ENCODE measurements at regions not wholly inside any gene's neighbourhood (a gene's known extent, or its start where the extent isn't known, plus 50 kb on each side); places are given as distances from the start of the nearest gene placed in this dataset.
"Not testable (repeated sequence)": the region's sequence is repeated elsewhere in the genome, so short reads cannot be mapped to it uniquely, and the experiment has no call there.

- Histone ChIP-seq H3K4me1 (ENCODE audit: low read length) (no peaks in the 10 kb centered on the region), H3K9ac (ENCODE audit: low read length) (no peak overlapping the region), H3K9me3 (ENCODE audit: insufficient read depth, low read length) (no peaks in the 10 kb centered on the region), H3K27ac (ENCODE audit: low read length) (no peak overlapping the region), H4K20me1 (ENCODE audit: insufficient read depth, low read length) (no peaks in the 10 kb centered on the region), H3K4me3 (ENCODE audit: low read length) (no peak overlapping the region), H2AFZ (ENCODE audit: low read depth, low read length) (no peak overlapping the region), H3K79me2 (ENCODE audit: low read length) (no peaks in the 10 kb centered on the region), H3K36me3 (replicated peaks; ENCODE audit: low read depth, low read length) (no peaks in the 10 kb centered on the region), H3K27me3 (ENCODE audit: low read depth, low read length) (no peaks in the 10 kb centered on the region), H3K4me2 (ENCODE audit: low read length) (no peak overlapping the region)
- TF ChIP-seq EZH2phosphoT487 (IDR thresholded peaks at IDR 0.05; ENCODE audit: low read depth) (no peak), CTCF (IDR thresholded peaks at IDR 0.05; ENCODE audit: low read depth, low read length) (no peak)
These were observed 102.7 kb upstream of the STARD4 start for GRCh38 chr5:111615054-111615453.

DNA sequence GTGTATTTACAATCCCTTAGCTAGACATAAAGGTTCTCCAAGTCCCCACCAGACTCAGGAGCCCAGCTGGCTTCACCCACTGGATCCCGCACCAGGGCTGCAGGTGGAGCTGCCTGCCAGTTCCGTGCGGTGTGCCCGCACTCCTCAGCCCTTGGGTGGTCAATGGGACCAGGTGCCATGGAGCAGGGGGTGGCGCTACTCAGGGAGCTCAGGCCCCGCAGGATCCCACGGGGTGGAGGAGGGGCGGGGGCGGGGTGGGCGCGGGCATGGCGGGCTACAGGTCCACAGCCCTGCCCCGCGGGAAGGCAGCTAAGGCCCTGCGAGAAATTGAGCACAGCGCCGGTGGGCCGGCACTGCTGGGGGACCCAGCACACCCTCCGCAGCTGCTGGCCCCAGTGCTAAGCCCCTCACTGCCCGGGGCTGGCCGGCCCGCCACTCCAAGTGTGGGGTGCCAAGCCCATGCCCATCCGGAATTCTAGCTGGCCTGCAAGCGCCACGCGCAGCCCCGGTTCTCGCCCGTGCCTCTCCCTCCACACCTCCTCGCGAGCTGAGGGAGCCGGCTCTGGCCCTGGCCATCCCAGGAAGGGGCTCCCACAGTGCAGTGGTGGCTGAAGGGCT lies 99.8 kb upstream of the STARD4 start:
- not testable (repeated sequence) for H3K27me3 ChIP-seq (ENCODE audit: low read depth, low read length); H3K4me1 ChIP-seq (ENCODE audit: low read length); H4K20me1 ChIP-seq (ENCODE audit: insufficient read depth, low read length); H3K4me3 ChIP-seq (ENCODE audit: low read length); H2AFZ ChIP-seq (ENCODE audit: low read depth, low read length); H3K27ac ChIP-seq (ENCODE audit: low read length); H3K79me2 ChIP-seq (ENCODE audit: low read length); H3K4me2 ChIP-seq (ENCODE audit: low read length); H3K9me3 ChIP-seq (ENCODE audit: insufficient read depth, low read length); H3K9ac ChIP-seq (ENCODE audit: low read length); H3K36me3 ChIP-seq (replicated peaks; ENCODE audit: low read depth, low read length)

DNA sequence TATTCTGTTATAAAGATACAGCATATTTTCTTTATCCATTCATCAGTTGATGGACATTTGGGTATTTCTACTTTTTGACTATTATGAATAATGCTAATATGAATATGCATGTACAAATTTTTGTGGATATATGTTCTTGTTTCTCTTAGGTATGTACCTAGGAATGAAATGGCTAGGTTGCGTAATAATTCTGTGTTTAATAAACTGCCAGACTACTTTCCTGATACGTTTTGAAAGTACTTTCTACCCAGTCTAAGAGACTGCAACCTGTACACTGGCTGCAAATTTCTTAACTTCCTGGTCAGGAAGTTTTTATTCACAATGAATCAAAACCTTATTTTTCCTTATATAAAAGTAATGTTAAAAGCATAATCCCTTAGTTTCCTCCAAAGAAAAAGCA lies 93.9 kb upstream of the STARD4 start:
- no peaks in the 10 kb centered on the region for H3K36me3 ChIP-seq (replicated peaks; ENCODE audit: low read depth, low read length)
- H4K20me1 ChIP-seq (ENCODE audit: insufficient read depth, low read length): no peaks in the 10 kb centered on the region
- TF ChIP-seq CTCF (IDR thresholded peaks at IDR 0.05; ENCODE audit: low read depth, low read length) (no peak), EZH2phosphoT487 (IDR thresholded peaks at IDR 0.05; ENCODE audit: low read depth) (no peak)
- H3K9me3 ChIP-seq (ENCODE audit: insufficient read depth, low read length): no peaks in the 10 kb centered on the region
- H3K4me2 ChIP-seq (ENCODE audit: low read length): no peak overlapping the region
- no peaks in the 10 kb centered on the region for H3K79me2 ChIP-seq (ENCODE audit: low read length)
- no peaks in the 10 kb centered on the region for H3K4me1 ChIP-seq (ENCODE audit: low read length)
- H3K9ac ChIP-seq (ENCODE audit: low read length): no peak overlapping the region
- H3K27me3 ChIP-seq (ENCODE audit: low read depth, low read length): no peaks in the 10 kb centered on the region
- no peak overlapping the region for H2AFZ ChIP-seq (ENCODE audit: low read depth, low read length)
- no peak overlapping the region for H3K27ac ChIP-seq (ENCODE audit: low read length)
- no peak overlapping the region for H3K4me3 ChIP-seq (ENCODE audit: low read length)

- H3K27me3 ChIP-seq (ENCODE audit: low read depth, low read length): no peaks in the 10 kb centered on the region
- H4K20me1 ChIP-seq (ENCODE audit: insufficient read depth, low read length): no peaks in the 10 kb centered on the region
- H3K4me3 ChIP-seq (ENCODE audit: low read length): no peak overlapping the region
- H3K4me1 ChIP-seq (ENCODE audit: low read length): no peaks in the 10 kb centered on the region
- no peak overlapping the region for H3K9ac ChIP-seq (ENCODE audit: low read length)
- H3K79me2 ChIP-seq (ENCODE audit: low read length): no peaks in the 10 kb centered on the region
- no peak overlapping the region for H3K27ac ChIP-seq (ENCODE audit: low read length)
- H2AFZ ChIP-seq (ENCODE audit: low read depth, low read length): no peak overlapping the region
- no peaks in the 10 kb centered on the region for H3K9me3 ChIP-seq (ENCODE audit: insufficient read depth, low read length)
- H3K4me2 ChIP-seq (ENCODE audit: low read length): no peak overlapping the region
- TF ChIP-seq EZH2phosphoT487 (IDR thresholded peaks at IDR 0.05; ENCODE audit: low read depth): no peak
- TF ChIP-seq CTCF (IDR thresholded peaks at IDR 0.05; ENCODE audit: low read depth, low read length): no peak
- H3K36me3 ChIP-seq (replicated peaks; ENCODE audit: low read depth, low read length): no peaks in the 10 kb centered on the region
These were observed 91.1 kb upstream of the STARD4 start for GRCh38 chr5:111603446-111603827.
